OCI-LY3 (cell line): ENCODE measurements at regions not wholly inside any gene's neighbourhood (a gene's known extent, or its start where the extent isn't known, plus 50 kb on each side); places are given as distances from the start of the nearest gene placed in this dataset.
"Not testable (repeated sequence)": the region's sequence is repeated elsewhere in the genome, so short reads cannot be mapped to it uniquely, and the experiment has no call there.

Experiments
- H2AFZ ChIP-seq: fragments of 200-600, 300-600 bp; shearing (Covaris generic); 2 replicates; pipeline ENCODE4 v1.6.0; 2014; ENCODE audit warnings: antibody characterized with exemption, low read depth, low read length
- H3K27ac ChIP-seq: fragments of 200-600, 300-600 bp; sonication (generic); 2 replicates; pipeline ENCODE4 v1.5.1; 2014; ENCODE audit warnings: mild to moderate bottlenecking, low read length, moderate library complexity, mixed read lengths
- H3K27me3 ChIP-seq: fragments of 200-600, 300-600 bp; sonication (generic); 2 replicates; pipeline ENCODE4 v1.6.1; 2014; ENCODE audit warnings: low read depth, low read length, mixed read lengths
- H3K36me3 ChIP-seq: fragments of 200-600, 300-600 bp; sonication (generic); replicated peaks from 2 replicates; pipeline ENCODE3; 2014; ENCODE audit warnings: low read depth, low read length, mixed read lengths
- H3K4me1 ChIP-seq: fragments of 300-600, 200-600 bp; sonication (generic); 2 replicates; pipeline ENCODE4 v1.6.1; 2014; ENCODE audit warnings: low read length, mixed read lengths
- H3K4me2 ChIP-seq: fragments of 200-600, 300-600 bp; sonication (generic); 2 replicates; pipeline ENCODE4 v1.6.1; 2014; ENCODE audit warnings: low read length, mixed read lengths
- H3K4me3 ChIP-seq: fragments of 300-600, 200-600 bp; sonication (generic); 2 replicates; pipeline ENCODE4 v1.5.1; 2014; ENCODE audit warnings: antibody characterized with exemption, mild to moderate bottlenecking, low read length, moderate library complexity
- H3K79me2 ChIP-seq: fragments of 300-600, 200-600 bp; shearing (Covaris generic); 2 replicates; pipeline ENCODE4 v1.6.1; 2014; ENCODE audit warnings: mild to moderate bottlenecking, low read length, mixed read lengths
- H3K9ac ChIP-seq: fragments of 300-600, 200-600 bp; shearing (Covaris generic); 2 replicates; pipeline ENCODE4 v1.6.0; 2014; ENCODE audit warnings: mild to moderate bottlenecking, low read length, moderate library complexity
- H3K9me3 ChIP-seq: fragments of 200-600, 300-600 bp; shearing (Covaris generic); 2 replicates; pipeline ENCODE4 v1.6.1; 2014; ENCODE audit warnings: low read length, mixed read lengths; ENCODE audit not compliant: insufficient read depth
- H4K20me1 ChIP-seq: fragments of 200-600, 300-600 bp; sonication (generic); 2 replicates; pipeline ENCODE4 v1.6.1; 2016; ENCODE audit warnings: low read length, mixed read lengths; ENCODE audit not compliant: insufficient read depth
- CTCF ChIP-seq: fragments of 200-600, 300-600 bp; sonication (generic); IDR thresholded peaks from 2 replicates; pipeline ENCODE4 v1.5.1; 2014; ENCODE audit warnings: antibody characterized with exemption, low read length, low read depth
- EZH2phosphoT487 ChIP-seq: fragments of 200-600 bp; shearing (Covaris generic); IDR thresholded peaks from 2 replicates; pipeline ENCODE4 v1.6.1; 2018; ENCODE audit warnings: antibody characterized with exemption, mixed run types, low read depth

GRCh38 chr5:111962906-111963305 lies 205.9 kb upstream of the NREP start:
- no peaks in the 10 kb centered on the region for H3K79me2 ChIP-seq
- peaks cover 4% of the 10 kb centered on the region for H3K36me3 ChIP-seq

GRCh38 chr5:111961862-111962261 lies 204.9 kb upstream of the NREP start:
- no peak overlapping the region for H3K9ac ChIP-seq
- no peak overlapping the region for H3K4me3 ChIP-seq
- H3K27ac ChIP-seq = no peak overlapping the region; the same call in 1 of the 2 replicates
- H3K79me2 ChIP-seq = no peaks in the 10 kb centered on the region
- H3K9me3 ChIP-seq = peaks cover 6% of the 10 kb centered on the region; the same call in 1 of the 2 replicates
- H4K20me1 ChIP-seq = no peaks in the 10 kb centered on the region
- H2AFZ ChIP-seq = no peak overlapping the region
- peaks cover 4% of the 10 kb centered on the region for H3K36me3 ChIP-seq
- no peak for TF ChIP-seq CTCF
- TF ChIP-seq EZH2phosphoT487 = no peak
- H3K27me3 ChIP-seq = no peaks in the 10 kb centered on the region
- H3K4me1 ChIP-seq = peaks cover 52% of the 10 kb centered on the region
- H3K4me2 ChIP-seq = no peak overlapping the region

More at GRCh38 chr5:111962906-111963305, 205.9 kb upstream of the NREP start:
- peak overlapping the region; percentile 5; the same call in 1 of the 2 replicates for H3K4me3 ChIP-seq
- peaks cover 59% of the 10 kb centered on the region for H3K4me1 ChIP-seq
- H3K27me3 ChIP-seq = no peaks in the 10 kb centered on the region
- H4K20me1 ChIP-seq = no peaks in the 10 kb centered on the region
- H3K9me3 ChIP-seq = peaks cover 6% of the 10 kb centered on the region; the same call in 1 of the 2 replicates
- peak overlapping the region; percentile 42; the same call in 1 of the 2 replicates for H3K9ac ChIP-seq
- H2AFZ ChIP-seq = no peak overlapping the region
- peak overlapping the region; percentile 56 for H3K4me2 ChIP-seq
- TF ChIP-seq CTCF (no peak), EZH2phosphoT487 (no peak)
- H3K27ac ChIP-seq = peak overlapping the region; percentile 94

GRCh38 chr5:111960476-111961215 lies 203.7 kb upstream of the NREP start:
- Histone ChIP-seq H3K27me3 (no peaks in the 10 kb centered on the region), H3K36me3 (peaks cover 4% of the 10 kb centered on the region), H3K4me2 (no peak overlapping the region), H3K9ac (no peak overlapping the region), H3K27ac (no peak overlapping the region), H2AFZ (no peak overlapping the region), H3K4me3 (no peak overlapping the region), H3K79me2 (no peaks in the 10 kb centered on the region), H3K4me1 (peaks cover 45% of the 10 kb centered on the region), H3K9me3 (peaks cover 6% of the 10 kb centered on the region; the same call in 1 of the 2 replicates), H4K20me1 (no peaks in the 10 kb centered on the region)
- no peak for TF ChIP-seq EZH2phosphoT487

GRCh38 chr5:111958851-111959250 lies 201.9 kb upstream of the NREP start:
- Histone ChIP-seq H2AFZ (no peak overlapping the region), H3K4me2 (no peak overlapping the region), H3K9ac (no peak overlapping the region), H3K4me1 (peaks cover 47% of the 10 kb centered on the region), H4K20me1 (no peaks in the 10 kb centered on the region), H3K27ac (no peak overlapping the region), H3K36me3 (peaks cover 4% of the 10 kb centered on the region), H3K4me3 (no peak overlapping the region), H3K27me3 (no peaks in the 10 kb centered on the region), H3K9me3 (peaks cover 6% of the 10 kb centered on the region; the same call in 1 of the 2 replicates), H3K79me2 (no peaks in the 10 kb centered on the region)
- TF ChIP-seq CTCF (no peak), EZH2phosphoT487 (no peak)

GRCh38 chr5:111956765-111957164 lies 199.8 kb upstream of the NREP start:
- H3K27ac ChIP-seq, H4K20me1 ChIP-seq, H3K4me3 ChIP-seq, H3K27me3 ChIP-seq, H3K9me3 ChIP-seq, H3K4me2 ChIP-seq, H3K79me2 ChIP-seq, H2AFZ ChIP-seq, H3K36me3 ChIP-seq, H3K9ac ChIP-seq: not testable (repeated sequence)
- H3K4me1 ChIP-seq = peaks cover 34% of the 10 kb centered on the region
